ENCODE measurements at regions not wholly inside any gene's neighbourhood (a gene's known extent, or its start where the extent isn't known, plus 50 kb on each side); places are given as distances from the start of the nearest gene placed in this dataset.

DNA sequence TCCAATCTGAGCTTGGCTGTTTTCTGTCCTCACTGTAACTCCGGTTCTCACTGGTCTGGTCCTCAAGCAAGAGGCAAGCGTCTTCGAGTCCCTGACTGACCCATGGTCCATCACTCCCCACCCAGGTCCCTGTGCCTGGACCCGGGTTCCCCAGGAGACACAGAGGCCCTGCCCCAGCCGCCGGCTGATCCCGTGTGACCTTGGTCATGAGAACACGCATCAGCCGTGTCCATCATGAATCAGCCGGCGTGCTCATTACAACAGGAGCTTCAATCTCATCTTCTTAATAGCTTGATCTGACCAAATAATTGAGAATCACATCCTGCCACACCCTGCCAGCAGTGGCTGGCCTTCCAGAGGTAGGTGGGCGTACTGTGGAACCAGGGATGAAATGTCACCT lies 545.1 kb downstream of the BRD1 start:
- no peak for DNase-seq (ENCODE audit: low spot score)

DNA sequence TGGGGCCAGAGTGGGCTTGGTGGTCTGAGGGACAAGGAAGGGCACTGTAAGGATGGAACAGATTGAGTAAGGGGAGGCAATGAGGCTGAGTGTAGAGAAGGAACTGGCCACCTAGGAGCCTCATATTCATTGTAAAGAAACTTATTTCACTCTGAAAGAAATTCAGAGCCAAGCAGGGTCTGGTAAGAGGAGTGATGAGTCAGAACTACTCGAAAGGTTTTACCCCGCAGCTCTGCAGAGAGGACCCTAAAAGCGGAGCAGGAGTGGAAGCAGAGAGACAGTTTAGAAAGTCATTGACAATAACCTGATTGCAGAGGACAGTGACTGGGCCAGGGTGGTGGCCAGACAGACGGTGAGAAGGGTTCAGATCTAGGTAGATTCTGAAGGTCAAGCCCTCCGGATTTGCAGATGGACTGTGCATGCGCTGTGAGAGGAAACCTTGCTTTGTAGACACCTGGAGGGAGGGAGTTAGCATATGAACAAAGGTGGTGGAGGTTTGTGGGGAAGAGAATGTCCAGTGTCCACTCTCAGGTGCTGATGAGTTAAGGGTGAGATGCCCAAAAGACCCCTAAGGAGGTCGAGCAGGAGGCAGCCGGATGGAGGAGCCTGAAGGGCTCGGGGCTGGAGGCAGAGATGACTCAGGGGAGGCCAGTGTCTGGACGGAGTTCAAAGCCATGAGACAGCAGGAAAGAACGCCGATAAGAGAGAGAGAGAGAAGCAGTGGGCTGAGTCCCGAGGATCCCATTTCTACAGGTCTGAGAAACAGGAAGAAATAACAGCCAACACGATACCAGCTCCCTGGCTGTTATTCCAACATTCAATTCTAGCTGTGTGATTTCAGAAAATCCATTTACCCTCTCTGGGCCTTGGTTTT lies 546.0 kb downstream of the BRD1 start:
- DNase-seq (ENCODE audit: low spot score) = no peak

- no peak for DNase-seq (ENCODE audit: low spot score)
Measured at GRCh38 chr22:49278340-49278739, 549.3 kb downstream of the BRD1 start.

GRCh38 chr22:49276567-49276966 lies 551.1 kb downstream of the BRD1 start:
- no peak for DNase-seq (ENCODE audit: low spot score)

DNA sequence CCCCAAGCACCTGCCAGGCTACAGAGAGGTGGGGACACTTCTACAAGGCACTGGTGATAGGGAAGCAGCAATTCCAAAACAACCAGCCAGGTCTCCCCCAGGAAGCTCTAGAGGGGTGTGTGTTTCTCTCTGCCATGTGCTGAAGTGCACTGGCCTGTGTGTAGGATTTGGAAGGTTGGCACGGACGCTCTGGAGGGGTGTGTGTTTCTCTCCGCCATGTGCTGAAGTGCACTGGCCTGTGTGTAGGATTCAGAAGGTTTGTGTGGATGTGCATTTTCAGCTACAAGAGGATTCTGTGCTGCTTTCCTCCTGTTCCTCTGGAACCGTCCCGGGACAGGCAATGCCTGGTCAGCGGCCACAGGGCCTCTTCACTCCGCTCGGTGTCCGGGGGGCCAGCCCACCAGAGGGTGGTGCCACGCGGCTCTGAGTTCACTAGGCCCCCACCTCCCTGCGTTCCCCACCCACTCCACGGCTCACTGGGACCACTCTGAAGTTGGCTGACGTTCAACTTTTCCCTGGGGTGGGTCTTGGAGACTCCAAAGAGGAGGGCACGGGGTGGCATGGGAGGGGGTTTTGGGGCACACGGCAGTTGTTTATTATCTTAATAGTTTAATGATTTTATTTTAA lies 552.8 kb downstream of the BRD1 start:
- DNase-seq (ENCODE audit: low spot score) = no peak

DNA sequence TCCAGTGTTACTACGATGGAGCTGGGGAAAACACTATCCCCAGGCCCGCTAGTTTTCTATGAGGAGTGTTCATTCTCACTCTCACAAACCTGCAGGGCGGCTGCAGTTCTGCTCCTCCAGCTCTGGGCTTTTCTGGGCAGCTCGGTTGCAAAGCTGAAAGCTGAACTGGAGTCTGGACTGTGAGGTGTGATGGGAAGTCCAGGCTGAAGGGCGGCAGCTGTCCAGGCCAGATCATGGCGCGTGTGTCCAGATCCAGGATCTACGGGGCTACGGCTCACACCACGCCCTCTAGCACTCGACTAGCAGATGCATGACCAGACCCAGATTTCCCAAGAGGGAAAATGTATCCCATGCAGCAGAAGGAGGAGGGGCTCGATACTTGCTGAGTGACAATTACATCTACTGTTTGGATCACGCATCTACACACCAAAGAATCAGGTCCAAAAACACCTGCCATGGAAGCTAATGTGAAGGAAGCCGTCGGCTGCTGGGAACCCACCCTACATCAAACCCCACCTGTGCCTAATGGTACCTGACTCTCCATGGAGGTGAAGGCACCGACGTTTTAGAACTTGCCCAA lies 555.0 kb downstream of the BRD1 start:
- DNase-seq (ENCODE audit: low spot score) = no peak

DNA sequence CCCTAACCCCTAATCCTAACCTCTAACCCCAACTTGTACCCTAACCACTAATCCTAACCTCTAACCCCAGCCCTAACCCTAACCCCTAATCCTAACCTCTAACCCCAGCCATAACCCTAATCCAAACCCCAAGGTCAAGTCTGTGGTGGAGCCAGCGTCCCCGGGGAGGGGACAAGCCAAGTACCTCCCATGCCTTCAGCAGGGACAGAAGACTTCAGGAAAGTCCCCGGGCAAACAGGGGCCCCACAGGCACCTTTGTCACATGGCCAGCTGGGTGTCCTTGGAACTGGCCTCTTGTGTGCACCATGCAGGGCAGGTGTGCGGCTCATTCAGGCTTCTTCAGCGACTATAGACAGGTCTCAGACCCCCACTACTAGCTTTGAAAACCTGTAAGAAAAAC lies 555.8 kb downstream of the BRD1 start:
- DNase-seq (ENCODE audit: low spot score) = no peak

DNA sequence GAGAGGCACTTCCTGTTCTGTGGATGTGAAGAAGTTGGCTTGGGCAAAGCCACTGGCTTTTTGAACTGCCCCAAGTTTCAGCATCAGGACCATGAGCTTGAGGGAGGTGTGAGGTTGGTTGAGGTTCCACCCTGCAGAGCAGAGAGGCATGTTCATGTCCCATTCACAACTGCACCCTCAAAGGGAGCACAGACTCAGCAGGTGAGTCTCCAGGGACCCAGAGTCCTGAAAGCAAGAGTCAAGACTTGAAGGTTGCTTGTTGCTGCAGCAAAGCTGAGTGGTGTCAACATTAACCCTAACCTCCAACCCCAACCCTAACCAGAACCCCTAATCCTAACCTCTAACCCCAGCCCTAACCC lies 556.3 kb downstream of the BRD1 start:
- no peak for DNase-seq (ENCODE audit: low spot score)

DNA sequence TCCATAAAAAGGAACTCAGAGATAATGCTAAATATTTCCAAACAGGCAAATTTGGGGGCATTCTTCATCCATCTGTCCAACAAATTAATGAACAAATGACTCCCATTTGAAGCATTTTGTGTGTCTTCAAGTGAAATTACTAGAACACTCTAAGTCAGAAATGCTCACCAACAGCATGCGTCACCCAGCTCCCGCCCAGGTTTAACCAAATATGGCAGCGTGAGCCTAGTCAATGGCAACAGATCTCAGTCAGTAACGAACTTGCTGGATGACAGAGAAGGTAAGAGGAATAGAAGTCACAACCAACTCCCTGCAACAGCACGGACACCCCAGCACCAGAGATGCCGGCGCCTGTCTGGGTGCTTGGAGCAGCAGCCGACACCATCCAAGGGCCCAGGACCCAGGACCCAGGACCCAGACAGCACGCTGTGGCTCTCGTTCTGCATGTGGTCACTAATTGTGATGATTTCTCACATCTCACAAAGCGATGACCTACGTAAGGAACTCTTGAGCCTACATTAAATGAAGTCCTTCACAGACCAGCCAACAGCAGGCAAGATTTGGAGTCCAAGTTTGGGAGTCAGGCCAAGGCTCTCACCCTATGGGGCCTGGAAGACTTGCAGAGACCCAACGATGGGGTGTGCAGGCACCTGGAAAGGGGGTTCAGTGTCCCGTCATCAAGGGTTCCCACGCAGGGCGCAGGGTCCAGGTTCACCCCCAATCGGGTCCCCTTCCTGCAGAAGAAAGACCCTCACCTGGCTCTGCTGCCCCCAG lies 556.9 kb downstream of the BRD1 start:
- no peak for DNase-seq (ENCODE audit: low spot score)

GRCh38 chr22:49269928-49270327 lies 557.7 kb downstream of the BRD1 start:
- DNase-seq (ENCODE audit: low spot score) = no peak

DNA sequence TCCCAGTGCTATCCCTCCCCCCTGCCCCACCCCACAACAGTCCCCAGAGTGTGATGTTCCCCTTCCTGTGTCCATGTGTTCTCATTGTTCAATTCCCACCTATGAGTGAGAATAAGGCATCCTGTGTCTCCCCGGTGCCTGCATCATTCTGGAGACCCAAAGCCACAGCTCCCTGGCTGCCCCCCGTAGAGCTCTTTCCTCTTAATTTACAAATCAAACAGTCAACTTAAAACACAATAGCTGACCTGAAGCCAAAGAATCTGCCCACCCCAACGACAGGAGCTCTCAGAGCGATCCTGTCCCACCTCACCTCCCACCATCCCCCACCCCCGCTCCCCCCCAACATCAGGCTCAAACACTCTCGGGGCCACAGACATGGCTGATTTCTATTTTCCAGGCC lies 558.3 kb downstream of the BRD1 start:
- no peak for DNase-seq (ENCODE audit: low spot score)

DNA sequence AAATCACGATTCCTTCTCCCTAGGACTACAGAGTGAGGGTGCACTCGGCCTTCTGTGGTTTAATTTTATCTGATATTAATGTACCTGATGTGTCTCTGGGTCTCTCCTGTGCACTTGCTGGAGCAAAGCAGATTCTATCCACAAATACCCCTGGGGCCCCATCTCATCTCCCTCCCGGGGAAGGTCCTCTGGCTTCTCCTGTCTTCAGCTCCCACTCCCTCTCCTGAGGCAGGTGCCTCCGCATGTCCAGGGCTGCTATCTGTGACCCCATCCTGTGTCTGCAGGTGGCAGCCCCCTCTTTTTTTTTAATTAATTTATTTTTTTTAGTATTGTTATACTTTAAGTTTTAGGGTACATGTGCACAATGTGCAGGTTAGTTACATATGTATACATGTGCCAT lies 558.7 kb downstream of the BRD1 start:
- DNase-seq (ENCODE audit: low spot score) = no peak

GRCh38 chr22:49267996-49268395 lies 559.7 kb downstream of the BRD1 start:
- DNase-seq (ENCODE audit: low spot score) = no peak

GRCh38 chr22:49266561-49267519 lies 560.8 kb downstream of the BRD1 start:
- DNase-seq (ENCODE audit: low spot score) = no peak

DNA sequence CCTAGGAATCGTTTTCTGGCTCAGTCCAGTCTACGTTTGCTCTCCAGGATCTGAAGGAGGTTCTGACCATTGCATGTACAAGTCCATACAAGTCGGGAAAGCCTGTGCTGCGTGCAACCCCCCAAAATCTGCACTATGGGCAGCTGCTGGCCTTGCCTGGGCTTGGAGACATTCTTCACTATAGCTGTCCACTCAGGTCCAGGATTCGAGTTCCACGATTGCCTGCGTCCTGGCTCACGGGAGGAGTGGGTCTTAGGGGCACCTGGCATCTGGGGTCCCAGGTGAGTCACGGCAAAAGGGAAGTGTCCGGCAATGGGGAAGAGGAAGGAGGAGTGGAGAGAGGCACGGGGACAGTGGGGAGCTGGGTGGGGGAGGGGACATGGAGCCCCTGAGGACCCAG lies 563.0 kb downstream of the BRD1 start:
- DNase-seq (ENCODE audit: low spot score) = no peak

DNA sequence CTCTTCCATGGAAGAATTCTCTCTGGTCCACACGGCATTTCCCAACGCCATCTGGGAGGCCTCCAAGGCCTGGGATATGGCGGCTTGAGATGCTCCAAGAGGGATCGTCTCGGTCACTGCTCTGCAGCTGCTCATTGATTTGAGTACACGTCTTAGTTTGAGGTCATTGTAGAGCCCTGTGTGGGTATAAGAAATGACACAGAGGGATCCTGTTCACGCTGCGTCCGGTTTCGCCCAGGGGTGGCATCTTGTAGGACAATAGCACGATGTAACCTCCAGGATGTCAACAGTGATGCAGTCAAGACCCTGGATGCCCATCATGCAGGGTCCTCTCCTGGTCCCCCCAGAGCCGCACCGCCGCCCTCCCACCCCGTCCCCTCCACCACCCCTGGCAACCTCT lies 564.6 kb downstream of the BRD1 start:
- DNase-seq (ENCODE audit: low spot score) = no peak

DNA sequence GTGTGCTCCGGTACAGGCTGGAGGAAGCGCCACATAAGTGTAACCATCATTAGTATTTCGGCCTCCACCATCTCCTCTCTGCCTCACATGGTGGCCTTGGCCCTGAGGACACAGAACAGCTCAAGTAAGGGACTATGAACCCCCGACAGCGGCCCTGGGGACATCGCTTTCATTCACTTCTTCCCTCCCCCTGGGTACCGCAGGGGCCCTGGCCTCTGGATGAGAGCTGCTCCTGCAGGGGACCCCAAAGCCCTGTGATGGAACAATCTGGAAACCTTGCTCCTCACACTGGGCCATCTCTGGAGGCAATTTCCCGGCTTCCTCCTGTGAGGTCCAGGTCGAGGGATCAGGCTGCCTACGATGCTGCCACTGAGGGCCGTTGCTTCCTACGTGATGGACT lies 565.5 kb downstream of the BRD1 start:
- DNase-seq (ENCODE audit: low spot score) = no peak

- DNase-seq (ENCODE audit: low spot score) = no peak
Measured at GRCh38 chr22:49261616-49262015, 566.1 kb downstream of the BRD1 start.

- no peak for DNase-seq (ENCODE audit: low spot score)
Measured at GRCh38 chr22:49260681-49261580, 566.7 kb downstream of the BRD1 start.

DNA sequence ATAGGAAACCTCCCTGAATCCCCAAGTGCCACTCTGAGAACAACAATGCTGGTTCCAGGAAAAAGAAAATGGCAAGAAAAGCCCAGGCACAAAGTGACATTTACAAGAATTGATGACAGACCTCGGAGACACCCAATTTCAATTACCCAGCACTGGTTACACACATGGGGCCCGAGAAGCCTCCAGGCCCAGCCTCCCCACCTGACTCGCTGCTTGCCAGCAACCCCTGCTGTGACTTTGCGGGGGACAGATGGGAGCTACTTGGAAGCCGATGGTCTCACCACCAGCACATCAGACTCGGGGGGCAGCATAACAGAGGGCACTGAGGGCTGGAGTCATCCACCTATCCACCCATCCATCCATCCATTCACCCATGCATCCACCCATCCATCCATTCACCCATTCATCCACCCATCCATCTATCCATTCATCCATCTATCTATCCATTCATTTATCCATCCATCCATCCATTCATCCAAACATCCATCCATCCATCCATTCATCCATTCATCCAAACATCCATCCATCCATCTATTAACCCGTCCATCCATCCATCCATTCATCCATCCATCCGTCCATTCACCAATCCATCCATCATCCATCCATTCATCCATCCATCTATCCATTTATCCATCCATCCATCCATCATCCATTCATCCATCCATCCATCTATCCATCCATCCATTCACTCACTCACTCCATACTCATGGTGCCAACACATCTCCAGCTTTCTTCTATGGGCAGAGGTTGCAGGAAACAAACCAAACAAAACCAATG lies 567.6 kb downstream of the BRD1 start:
- no peak for DNase-seq (ENCODE audit: low spot score)

Measured in CD4-positive, alpha-beta T cell treated with Interleukin-2 at 100 ng/mL for 4 hours (primary cell).